ENCODE measurements at regions not wholly inside any gene's neighbourhood (a gene's known extent, or its start where the extent isn't known, plus 50 kb on each side); places are given as distances from the start of the nearest gene placed in this dataset.

GRCh38 chr13:33940256-33940655 is 122.3 kb downstream of the RFC3 start:
- TF ChIP-seq, protein P1, sequence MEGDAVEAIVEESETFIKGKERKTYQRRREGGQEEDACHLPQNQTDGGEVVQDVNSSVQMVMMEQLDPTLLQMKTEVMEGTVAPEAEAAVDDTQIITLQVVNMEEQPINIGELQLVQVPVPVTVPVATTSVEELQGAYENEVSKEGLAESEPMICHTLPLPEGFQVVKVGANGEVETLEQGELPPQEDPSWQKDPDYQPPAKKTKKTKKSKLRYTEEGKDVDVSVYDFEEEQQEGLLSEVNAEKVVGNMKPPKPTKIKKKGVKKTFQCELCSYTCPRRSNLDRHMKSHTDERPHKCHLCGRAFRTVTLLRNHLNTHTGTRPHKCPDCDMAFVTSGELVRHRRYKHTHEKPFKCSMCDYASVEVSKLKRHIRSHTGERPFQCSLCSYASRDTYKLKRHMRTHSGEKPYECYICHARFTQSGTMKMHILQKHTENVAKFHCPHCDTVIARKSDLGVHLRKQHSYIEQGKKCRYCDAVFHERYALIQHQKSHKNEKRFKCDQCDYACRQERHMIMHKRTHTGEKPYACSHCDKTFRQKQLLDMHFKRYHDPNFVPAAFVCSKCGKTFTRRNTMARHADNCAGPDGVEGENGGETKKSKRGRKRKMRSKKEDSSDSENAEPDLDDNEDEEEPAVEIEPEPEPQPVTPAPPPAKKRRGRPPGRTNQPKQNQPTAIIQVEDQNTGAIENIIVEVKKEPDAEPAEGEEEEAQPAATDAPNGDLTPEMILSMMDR (IDR thresholded peaks at IDR 0.05 in 2 of 3, conservative IDR thresholded peaks at IDR 0.05 in 1 of 3; ENCODE audit: borderline replicate concordance in 1 of 3, insufficient read depth in 1 of 3, low read depth in 2 of 3, low read length in 2 of 3): no peak
- TF ChIP-seq SRF (IDR thresholded peaks at IDR 0.05; ENCODE audit: low read depth) (no peak), POLR2AphosphoS5 (IDR thresholded peaks at IDR 0.05; ENCODE audit: low read depth, low read length) (no peak), POLR2A (IDR thresholded peaks at IDR 0.05; ENCODE audit: borderline replicate concordance, extremely low read depth, insufficient read depth, insufficient read length) (no peak)
